Ascending aorta (tissue), 2 donors: ENCODE measurements at regions not wholly inside any gene's neighbourhood (a gene's known extent, or its start where the extent isn't known, plus 50 kb on each side); places are given as distances from the start of the nearest gene placed in this dataset.

ENCODE experiments used
- DNase-seq, 2 donors: peaks; one replicate each; pipeline ENCODE4 v3.0.0-alpha.2; 2019; ENCODE audit warnings: low spot score in 2 of 2
- H3K27ac ChIP-seq, 2 donors: fragments of 200-600 bp; sonication (generic); one replicate each; pipeline ENCODE4 v1.5.1; 2016 to 2017; ENCODE audit warnings: mild to moderate bottlenecking in 1 of 2
- H3K27me3 ChIP-seq: fragments of 200-600 bp; sonication (generic); one replicate; pipeline ENCODE4 v1.5.1; 2017
- H3K36me3 ChIP-seq, 2 donors: fragments of 200-600 bp; sonication (generic); one replicate each; pipeline ENCODE4 v1.5.1; 2016
- H3K4me1 ChIP-seq, 2 donors: fragments of 200-600 bp; sonication (generic); one replicate each; pipeline ENCODE4 v1.5.1; 2016 to 2017; ENCODE audit warnings: mild to moderate bottlenecking in 1 of 2
- H3K4me3 ChIP-seq, 2 donors: fragments of 200-600 bp; sonication (generic); one replicate each; pipeline ENCODE4 v1.5.1; 2016 to 2017; ENCODE audit warnings: mild to moderate bottlenecking in 1 of 2
- H3K9me3 ChIP-seq, 2 donors: fragments of 200-600 bp; sonication (generic); one replicate each; pipeline ENCODE4 v1.5.1; 2016
- CTCF ChIP-seq, 3 experiments: fragments of 200-600 bp in 2 of 3; fragments of 450-650 bp in 1 of 3; sonication (generic) in 2 of 3; IDR thresholded peaks; one replicate each; pipeline ENCODE4 v1.5.1; 2016 to 2019; ENCODE audit warnings: antibody characterized with exemption in 3 of 3, mild to moderate bottlenecking in 1 of 3, moderate library complexity in 1 of 3
- intact Hi-C: fragments of 100-400 bp; cut with DNase I; formaldehyde crosslinking; loops from one replicate; pipeline ENCODE4 v1.15.1; 2023

GRCh38 chr4:66097218-66097617 lies 426.9 kb upstream of the EPHA5 start:
- Histone ChIP-seq H3K4me1 (no peaks in the 10 kb centered on the region), H3K27ac (no peak overlapping the region), H3K4me3 (no peak overlapping the region), H3K36me3 (no peaks in the 10 kb centered on the region), H3K9me3 (no peaks in the 10 kb centered on the region), H3K27me3 (no peaks in the 10 kb centered on the region)
- no peak for DNase-seq
- no peak for TF ChIP-seq CTCF (IDR thresholded peaks at IDR 0.05)
- intact Hi-C loops: no loop called here

- intact Hi-C loops: no loop called here
- Histone ChIP-seq H3K27ac (no peak overlapping the region), H3K9me3 (no peaks in the 10 kb centered on the region), H3K4me3 (no peak overlapping the region), H3K27me3 (no peaks in the 10 kb centered on the region), H3K4me1 (no peaks in the 10 kb centered on the region), H3K36me3 (no peaks in the 10 kb centered on the region)
- TF ChIP-seq CTCF (IDR thresholded peaks at IDR 0.05): no peak
- DNase-seq: no peak
Observed at GRCh38 chr4:66095065-66095464, 424.8 kb upstream of the EPHA5 start.

- no peak overlapping the region for H3K4me3 ChIP-seq
- H3K36me3 ChIP-seq: no peaks in the 10 kb centered on the region
- no peak for DNase-seq
- H3K27me3 ChIP-seq: no peaks in the 10 kb centered on the region
- TF ChIP-seq CTCF (IDR thresholded peaks at IDR 0.05): no peak
- no peak overlapping the region for H3K27ac ChIP-seq
- H3K9me3 ChIP-seq: no peaks in the 10 kb centered on the region
- H3K4me1 ChIP-seq: no peaks in the 10 kb centered on the region
- intact Hi-C loops: no loop called here
Observed at GRCh38 chr4:66094070-66094469, 423.8 kb upstream of the EPHA5 start.

GRCh38 chr4:66091786-66092185 lies 421.5 kb upstream of the EPHA5 start:
- TF ChIP-seq CTCF (IDR thresholded peaks at IDR 0.05): no peak

GRCh38 chr4:66073961-66074360 lies 403.7 kb upstream of the EPHA5 start:
- intact Hi-C loops: no loop called here
- no peaks in the 10 kb centered on the region for H3K4me1 ChIP-seq
- no peak for TF ChIP-seq CTCF (IDR thresholded peaks at IDR 0.05)
- H3K36me3 ChIP-seq: no peaks in the 10 kb centered on the region
- no peak overlapping the region for H3K27ac ChIP-seq
- no peak for DNase-seq
- no peaks in the 10 kb centered on the region for H3K27me3 ChIP-seq
- no peaks in the 10 kb centered on the region for H3K9me3 ChIP-seq
- no peak overlapping the region for H3K4me3 ChIP-seq

More at GRCh38 chr4:66091786-66092185, 421.5 kb upstream of the EPHA5 start:
- Histone ChIP-seq H3K27me3 (no peaks in the 10 kb centered on the region), H3K27ac (no peak overlapping the region), H3K36me3 (no peaks in the 10 kb centered on the region), H3K4me1 (no peaks in the 10 kb centered on the region), H3K9me3 (no peaks in the 10 kb centered on the region), H3K4me3 (no peak overlapping the region)
- intact Hi-C loops: no loop called here
- DNase-seq: no peak

GRCh38 chr4:66071911-66072310 lies 401.6 kb upstream of the EPHA5 start:
- intact Hi-C loops: no loop called here
- no peak for DNase-seq
- H3K4me3 ChIP-seq: no peak overlapping the region
- H3K27me3 ChIP-seq: no peaks in the 10 kb centered on the region
- H3K36me3 ChIP-seq: no peaks in the 10 kb centered on the region
- TF ChIP-seq CTCF (IDR thresholded peaks at IDR 0.05): no peak
- no peaks in the 10 kb centered on the region for H3K9me3 ChIP-seq
- H3K4me1 ChIP-seq: no peaks in the 10 kb centered on the region
- H3K27ac ChIP-seq: no peak overlapping the region
